Activated gamma-delta T cell (primary cell): ENCODE measurements at regions not wholly inside any gene's neighbourhood (a gene's known extent, or its start where the extent isn't known, plus 50 kb on each side); places are given as distances from the start of the nearest gene placed in this dataset.

Experiments
- DNase-seq: peaks from one replicate; lab custom pipeline; 2025; lab: John Stamatoyannopoulos, UW

GRCh38 chr5:19342942-19343341 is 645.1 kb downstream of the CDH18 start:
- DNase-seq, result no peak

GRCh38 chr5:19352120-19352519 is 635.9 kb downstream of the CDH18 start:
- no peak for DNase-seq

GRCh38 chr5:19369048-19369447 is 619.0 kb downstream of the CDH18 start:
- no peak for DNase-seq

GRCh38 chr5:19369561-19369960 is 618.4 kb downstream of the CDH18 start:
- no peak for DNase-seq

- DNase-seq, result no peak
These were observed 617.2 kb downstream of the CDH18 start for GRCh38 chr5:19370655-19371386.

GRCh38 chr5:19388391-19388790 is 599.6 kb downstream of the CDH18 start:
- no peak for DNase-seq

- no peak for DNase-seq
These were observed 587.0 kb downstream of the CDH18 start for GRCh38 chr5:19401032-19401431.

GRCh38 chr5:19406576-19407365 is 581.2 kb downstream of the CDH18 start:
- DNase-seq, result no peak

- no peak for DNase-seq
These were observed 579.9 kb downstream of the CDH18 start for GRCh38 chr5:19408149-19408548.

GRCh38 chr5:19411936-19412335 is 576.1 kb downstream of the CDH18 start:
- DNase-seq, result no peak
